Transverse colon (tissue), 4 donors: ENCODE measurements at regions not wholly inside any gene's neighbourhood (a gene's known extent, or its start where the extent isn't known, plus 50 kb on each side); places are given as distances from the start of the nearest gene placed in this dataset.

ENCODE experiments used
- DNase-seq: peaks from one replicate; pipeline ENCODE4 v3.0.0-alpha.2; 2019
- H3K27ac ChIP-seq, 4 donors: fragments of 200-600 bp; sonication (generic); 2 replicates each; pipeline ENCODE4 v1.5.1; 2016 to 2018; ENCODE audit warnings: inconsistent platforms in 4 of 4
- H3K27me3 ChIP-seq: fragments of 200-600 bp; sonication (generic); 2 replicates; pipeline ENCODE4 v1.5.1; 2017; ENCODE audit warnings: inconsistent platforms
- H3K36me3 ChIP-seq, 4 donors: fragments of 200-600 bp; sonication (generic); 2 replicates each; pipeline ENCODE4 v1.5.1; 2017 to 2019; ENCODE audit warnings: inconsistent platforms in 4 of 4
- H3K4me1 ChIP-seq, 4 donors: fragments of 200-600 bp; sonication (generic); 2 replicates each; pipeline ENCODE4 v1.5.1; 2017 to 2020; ENCODE audit warnings: inconsistent platforms in 4 of 4
- H3K4me3 ChIP-seq, 4 donors: fragments of 200-600 bp; sonication (generic); 1 replicate in 1 of 4; 2 replicates in 3 of 4; pipeline versions ENCODE4 v1.5.1 to v1.6.1; 2017 to 2019; ENCODE audit warnings: inconsistent platforms in 4 of 4
- H3K9me3 ChIP-seq, 2 donors: fragments of 200-600 bp; sonication (generic); 2 replicates each; pipeline ENCODE4 v1.5.1; 2017 to 2019; ENCODE audit warnings: inconsistent platforms in 2 of 2
- CTCF ChIP-seq, 5 experiments: fragments of 200-600 bp in 3 of 5; fragments of 450-650 bp in 2 of 5; sonication (generic) in 3 of 5; IDR thresholded peaks; 1 replicate in 2 of 5; 2 replicates in 3 of 5; pipeline ENCODE4 v1.5.1; 2016 to 2017; ENCODE audit warnings: antibody characterized with exemption in 5 of 5, inconsistent platforms in 3 of 5, mild to moderate bottlenecking in 2 of 5, moderate library complexity in 1 of 5
- EP300 ChIP-seq: sonication (generic); formaldehyde crosslinking; IDR thresholded peaks from one replicate; pipeline ENCODE4 v1.6.1; 2017; ENCODE audit warnings: antibody characterized with exemption, low read depth
- POLR2A ChIP-seq: fragments of 450-650 bp; IDR thresholded peaks from one replicate; pipeline ENCODE4 v1.6.1; 2016; ENCODE audit warnings: antibody characterized with exemption, mild to moderate bottlenecking, moderate library complexity
- POLR2AphosphoS5 ChIP-seq, 3 donors: sonication (generic); formaldehyde crosslinking; IDR thresholded peaks; one replicate each; pipeline ENCODE4 v1.6.1; 2016; ENCODE audit warnings: antibody characterized with exemption in 3 of 3
- WGBS, 2 donors: methylation state at CpG; one replicate each; pipeline ENCODE4 v1.1.5; 2018; ENCODE audit warnings: low coverage in 1 of 2; 5-methylcytosine and 5-hydroxymethylcytosine counted together
- in situ Hi-C, 4 donors: fragments of 200-750 bp; cut with MboI; loops; one replicate each; pipeline versions ENCODE4 v1.15.0 to v1.15.1; 2017; ENCODE audit warnings: low sequenced_read_pairs in 3 of 4, low pct_ligation_motif_present in 1 of 4, low pct_unique_long_range_greater_than_20kb in 1 of 4
- intact Hi-C: fragments of 100-400 bp; cut with DNase I; formaldehyde crosslinking; loops from one replicate; pipeline ENCODE4 v1.15.1; 2023; ENCODE audit warnings: low total_unique reads

GRCh38 chr3:6266135-6266534, 594.8 kb upstream of the GRM7 start:
- no peaks in the 10 kb centered on the region for H3K27me3 ChIP-seq
- no peaks in the 10 kb centered on the region for H3K4me1 ChIP-seq
- no peak overlapping the region for H3K4me3 ChIP-seq
- TF ChIP-seq POLR2A = no peak
- no peak for TF ChIP-seq POLR2AphosphoS5 (IDR thresholded peaks at IDR 0.05)
- no peak for TF ChIP-seq EP300
- no peak for TF ChIP-seq CTCF (IDR thresholded peaks at IDR 0.05)
- no peak for DNase-seq
- H3K36me3 ChIP-seq = no peaks in the 10 kb centered on the region
- H3K27ac ChIP-seq = no peak overlapping the region
- H3K9me3 ChIP-seq = no peaks in the 10 kb centered on the region
- 54 to 71% methylated on average over 5 of the region's 5 CpGs for WGBS, 2 donors
- in situ Hi-C loops = no loop called here
- intact Hi-C loops = no loop called here

- Histone ChIP-seq H3K9me3 (no peaks in the 10 kb centered on the region), H3K27ac (no peak overlapping the region), H3K4me3 (no peak overlapping the region), H3K36me3 (no peaks in the 10 kb centered on the region), H3K27me3 (no peaks in the 10 kb centered on the region), H3K4me1 (no peaks in the 10 kb centered on the region)
- no peak for DNase-seq
- 74 to 100% methylated on average over 3 of the region's 3 CpGs for WGBS, 2 donors
- intact Hi-C loops (no loop called here), in situ Hi-C loops (no loop called here)
- TF ChIP-seq POLR2A (no peak), CTCF (IDR thresholded peaks at IDR 0.05) (no peak), EP300 (no peak), POLR2AphosphoS5 (IDR thresholded peaks at IDR 0.05) (no peak)
Measured at GRCh38 chr3:6273878-6274277, 587.0 kb upstream of the GRM7 start.

- no peak overlapping the region for H3K27ac ChIP-seq
- no peak for DNase-seq
- no peaks in the 10 kb centered on the region for H3K9me3 ChIP-seq
- in situ Hi-C loops = no loop called here
- no peaks in the 10 kb centered on the region for H3K27me3 ChIP-seq
- no peak for TF ChIP-seq EP300
- TF ChIP-seq CTCF (IDR thresholded peaks at IDR 0.05) = no peak
- no peak for TF ChIP-seq POLR2A
- H3K4me1 ChIP-seq = no peaks in the 10 kb centered on the region
- H3K4me3 ChIP-seq = no peak overlapping the region
- no peaks in the 10 kb centered on the region for H3K36me3 ChIP-seq
- intact Hi-C loops = no loop called here
Measured at GRCh38 chr3:6281662-6282061, 579.3 kb upstream of the GRM7 start.

GRCh38 chr3:6282918-6283317, 578.0 kb upstream of the GRM7 start:
- in situ Hi-C loops = no loop called here
- H3K27ac ChIP-seq = no peak overlapping the region
- H3K27me3 ChIP-seq = no peaks in the 10 kb centered on the region
- TF ChIP-seq EP300 (no peak), POLR2A (no peak), POLR2AphosphoS5 (IDR thresholded peaks at IDR 0.05) (no peak), CTCF (IDR thresholded peaks at IDR 0.05) (no peak)
- DNase-seq = no peak
- no peaks in the 10 kb centered on the region for H3K36me3 ChIP-seq
- intact Hi-C loops = no loop called here
- H3K4me1 ChIP-seq = no peaks in the 10 kb centered on the region
- no peak overlapping the region for H3K4me3 ChIP-seq
- no peaks in the 10 kb centered on the region for H3K9me3 ChIP-seq
- WGBS, 2 donors = 34 to 55% methylated on average over 2 to 4 of the region's 4 CpGs
